Coronary artery (tissue), 2 donors: ENCODE measurements at regions not wholly inside any gene's neighbourhood (a gene's known extent, or its start where the extent isn't known, plus 50 kb on each side); places are given as distances from the start of the nearest gene placed in this dataset.

Experiments used
- DNase-seq: peaks from one replicate; pipeline ENCODE4 v3.0.0-alpha.2; 2017; ENCODE audit warnings: low spot score
- H3K27ac ChIP-seq, 2 donors: fragments of 200-600 bp; sonication (generic); one replicate each; pipeline ENCODE4 v1.5.1; 2016 to 2019
- H3K4me3 ChIP-seq: fragments of 200-600 bp; sonication (generic); 2 replicates; pipeline ENCODE4 v1.5.1; 2016; ENCODE audit warnings: mild to moderate bottlenecking, moderate library complexity
- CTCF ChIP-seq: fragments of 200-600 bp; sonication (generic); IDR thresholded peaks from one replicate; pipeline ENCODE4 v1.5.1; 2019; ENCODE audit warnings: antibody characterized with exemption

GRCh38 chrX:80237072-80237471 is 183.2 kb upstream of the TENT5D start:
- no peak for TF ChIP-seq CTCF
- H3K4me3 ChIP-seq, result no peak overlapping the region
- DNase-seq, result no peak
- no peak overlapping the region for H3K27ac ChIP-seq

- DNase-seq, result no peak
- no peak overlapping the region for H3K27ac ChIP-seq
- no peak for TF ChIP-seq CTCF
Observed at GRCh38 chrX:80246271-80246670, 174.0 kb upstream of the TENT5D start.

GRCh38 chrX:80266287-80266686 is 154.0 kb upstream of the TENT5D start:
- Histone ChIP-seq H3K4me3 (no peak overlapping the region), H3K27ac (no peak overlapping the region)
- no peak for DNase-seq
- no peak for TF ChIP-seq CTCF

More at GRCh38 chrX:80246271-80246670, 174.0 kb upstream of the TENT5D start:
- H3K4me3 ChIP-seq, result no peak overlapping the region

- H3K27ac ChIP-seq, result no peak overlapping the region
- no peak overlapping the region for H3K4me3 ChIP-seq
- no peak for TF ChIP-seq CTCF
- no peak for DNase-seq
Observed at GRCh38 chrX:80266979-80267378, 153.3 kb upstream of the TENT5D start.

- Histone ChIP-seq H3K4me3 (no peak overlapping the region), H3K27ac (no peak overlapping the region)
- no peak for DNase-seq
- TF ChIP-seq CTCF, result no peak
Observed at GRCh38 chrX:80267790-80268189, 152.5 kb upstream of the TENT5D start.

GRCh38 chrX:80282535-80282934 is 137.7 kb upstream of the TENT5D start:
- TF ChIP-seq CTCF, result no peak
- Histone ChIP-seq H3K4me3 (no peak overlapping the region), H3K27ac (no peak overlapping the region)
- DNase-seq, result no peak

- H3K27ac ChIP-seq, result no peak overlapping the region
- no peak for TF ChIP-seq CTCF
- H3K4me3 ChIP-seq, result no peak overlapping the region
- DNase-seq, result no peak
Observed at GRCh38 chrX:80285131-80285773, 135.0 kb upstream of the TENT5D start.
